HEK293 (cell line): ENCODE measurements at regions not wholly inside any gene's neighbourhood (a gene's known extent, or its start where the extent isn't known, plus 50 kb on each side); places are given as distances from the start of the nearest gene placed in this dataset.

Experiments
- CTCF ChIA-PET: fragments of 350-600 bp; formaldehyde crosslinking; extraction: SDS; loops from one replicate; lab custom pipeline; 2021; ENCODE audit warnings: antibody characterized with exemption; lab: Yijun Ruan, JAX
- POLR2A ChIA-PET: fragments of 300-600 bp; formaldehyde crosslinking; extraction: SDS; loops from one replicate; lab custom pipeline; 2020; ENCODE audit warnings: antibody characterized with exemption, inconsistent platforms; lab: Yijun Ruan, JAX
- H3K27ac ChIP-seq: fragments of 200-500 bp; sonication (Bioruptor generic); 2 replicates; pipeline ENCODE4 v1.5.1; 2014; ENCODE audit warnings: low read depth, low read length, control low read depth, inconsistent platforms; ENCODE audit errors: extremely low read depth
- H3K36me3 ChIP-seq, 2 experiments: fragments of 200-500 bp in 1 of 2; sonication (Bioruptor generic) in 1 of 2; 1 replicate in 1 of 2; 2 replicates in 1 of 2; pipeline ENCODE4 v1.5.1; 2014 to 2017; ENCODE audit warnings: inconsistent platforms in 2 of 2, low read length in 2 of 2; ENCODE audit not compliant: control insufficient read depth in 2 of 2, insufficient read depth in 1 of 2
- H3K4me1 ChIP-seq: fragments of 200-500 bp; sonication (Bioruptor generic); 2 replicates; pipeline ENCODE4 v1.5.1; 2014; ENCODE audit warnings: mild to moderate bottlenecking, low read length, inconsistent platforms; ENCODE audit not compliant: control insufficient read depth, insufficient read depth
- H3K4me3 ChIP-seq: 2 replicates; pipeline ENCODE4 v1.5.1; 2011; ENCODE audit warnings: low read depth, mild to moderate bottlenecking, control low read depth, low read length, moderate library complexity
- H3K9me3 ChIP-seq: fragments of 200-500 bp; sonication (Bioruptor generic); 2 replicates; pipeline ENCODE4 v1.5.1; 2014; ENCODE audit warnings: low read depth, low read length, inconsistent platforms; ENCODE audit not compliant: control insufficient read depth, insufficient read depth
- GLI2 ChIP-seq: fragments of 450-650 bp; formaldehyde crosslinking; IDR thresholded peaks from 2 replicates; pipeline ENCODE4; 2017; ENCODE audit warnings: missing biosample characterization, missing genetic modification characterization, low read depth, borderline replicate concordance
- HOXA7 ChIP-seq: sonication (generic); formaldehyde crosslinking; IDR thresholded peaks from 2 replicates; pipeline ENCODE4 v1.8.1; 2022; ENCODE audit warnings: missing genetic modification reagents, borderline replicate concordance
- KLF7 ChIP-seq: fragments of 450-650 bp; formaldehyde crosslinking; IDR thresholded peaks from 2 replicates; pipeline ENCODE4 v1.5.1; 2016; ENCODE audit warnings: missing biosample characterization, missing genetic modification characterization, borderline replicate concordance
- PRDM4 ChIP-seq: fragments of 450-650 bp; formaldehyde crosslinking; IDR thresholded peaks from 2 replicates; pipeline ENCODE4 v1.5.1; 2017; ENCODE audit warnings: missing biosample characterization, missing genetic modification characterization
- RBAK ChIP-seq: fragments of 450-650 bp; formaldehyde crosslinking; IDR thresholded peaks from 2 replicates; pipeline ENCODE4 v1.5.1; 2016; ENCODE audit warnings: missing biosample characterization, missing genetic modification characterization
- SCRT1 ChIP-seq: fragments of 450-650 bp; formaldehyde crosslinking; IDR thresholded peaks from 2 replicates; pipeline ENCODE4 v1.5.1; 2016; ENCODE audit warnings: missing biosample characterization, missing genetic modification characterization, borderline replicate concordance
- ZBTB7A ChIP-seq: fragments of 450-650 bp; formaldehyde crosslinking; IDR thresholded peaks from 2 replicates; pipeline ENCODE4 v1.5.1; 2016; ENCODE audit warnings: low read depth, missing biosample characterization, missing genetic modification characterization
- ZNF169 ChIP-seq: fragments of 450-650 bp; formaldehyde crosslinking; IDR thresholded peaks from 2 replicates; pipeline ENCODE4 v1.5.1; 2016; ENCODE audit warnings: missing biosample characterization, missing genetic modification characterization
- ZNF175 ChIP-seq: fragments of 450-650 bp; formaldehyde crosslinking; IDR thresholded peaks from 2 replicates; pipeline ENCODE4 v1.5.1; 2016; ENCODE audit warnings: missing biosample characterization, missing genetic modification characterization
- ZNF274 ChIP-seq, 2 experiments: fragments of 200-500 bp in 1 of 2; fragments of 450-650 bp in 1 of 2; sonication (Bioruptor generic) in 1 of 2; formaldehyde crosslinking in 1 of 2; IDR thresholded peaks; 2 replicates each; pipeline versions ENCODE4 v1.5.1 to v1.6.1; 2014 to 2016; ENCODE audit warnings: borderline replicate concordance in 1 of 2, inconsistent platforms in 1 of 2, low read length in 1 of 2, missing biosample characterization in 1 of 2, missing genetic modification characterization in 1 of 2
- ZNF311 ChIP-seq: fragments of 450-650 bp; formaldehyde crosslinking; IDR thresholded peaks from 2 replicates; pipeline ENCODE4 v1.5.1; 2017; ENCODE audit warnings: missing biosample characterization, missing genetic modification characterization, borderline replicate concordance
- ZNF350 ChIP-seq: fragments of 450-650 bp; formaldehyde crosslinking; IDR thresholded peaks from 2 replicates; pipeline ENCODE4 v1.5.0; 2017; ENCODE audit warnings: missing biosample characterization, mild to moderate bottlenecking, missing genetic modification characterization
- ZNF404 ChIP-seq: fragments of 450-650 bp; formaldehyde crosslinking; IDR thresholded peaks from 2 replicates; pipeline ENCODE4 v1.5.1; 2017; ENCODE audit warnings: missing biosample characterization, missing genetic modification characterization
- ZNF501 ChIP-seq: fragments of 450-650 bp; formaldehyde crosslinking; IDR thresholded peaks from 2 replicates; pipeline ENCODE4 v1.5.1; 2016; ENCODE audit warnings: missing biosample characterization, missing genetic modification characterization
- ZNF514 ChIP-seq: fragments of 450-650 bp; formaldehyde crosslinking; IDR thresholded peaks from 2 replicates; pipeline ENCODE4 v1.5.1; 2016; ENCODE audit warnings: missing biosample characterization, missing genetic modification characterization
- ZNF529 ChIP-seq: fragments of 450-650 bp; formaldehyde crosslinking; IDR thresholded peaks from 2 replicates; pipeline ENCODE4 v1.5.1; 2017; ENCODE audit warnings: missing genetic modification characterization, missing biosample characterization; ENCODE audit not compliant: insufficient replicate concordance
- ZNF558 ChIP-seq: fragments of 450-650 bp; formaldehyde crosslinking; IDR thresholded peaks from 2 replicates; pipeline ENCODE4 v1.5.1; 2016; ENCODE audit warnings: missing biosample characterization, missing genetic modification characterization
- ZNF621 ChIP-seq: fragments of 450-650 bp; formaldehyde crosslinking; IDR thresholded peaks from 2 replicates; pipeline ENCODE4 v1.5.1; 2017; ENCODE audit warnings: missing biosample characterization, missing genetic modification characterization
- ZNF701 ChIP-seq: fragments of 450-650 bp; formaldehyde crosslinking; IDR thresholded peaks from 2 replicates; pipeline ENCODE4 v1.5.1; 2016; ENCODE audit warnings: missing biosample characterization, missing genetic modification characterization
- ZNF785 ChIP-seq: fragments of 450-650 bp; formaldehyde crosslinking; IDR thresholded peaks from 2 replicates; pipeline ENCODE4 v1.5.1; 2016; ENCODE audit warnings: missing biosample characterization, missing genetic modification characterization
- ZNF843 ChIP-seq: fragments of 450-650 bp; formaldehyde crosslinking; IDR thresholded peaks from 2 replicates; pipeline ENCODE4 v1.5.1; 2016; ENCODE audit warnings: missing biosample characterization, missing genetic modification characterization
- ZSCAN23 ChIP-seq: fragments of 450-650 bp; formaldehyde crosslinking; IDR thresholded peaks from 2 replicates; pipeline ENCODE4 v1.5.1; 2016; ENCODE audit warnings: missing biosample characterization, missing genetic modification characterization
- TF ChIP-seq, protein P1 (sequence below): fragments of 450-650 bp; formaldehyde crosslinking; IDR thresholded peaks from 2 replicates; pipeline ENCODE4 v1.5.1; 2016; ENCODE audit warnings: missing biosample characterization, missing genetic modification characterization, low read depth
- TF ChIP-seq, protein P2 (sequence below): fragments of 450-650 bp; formaldehyde crosslinking; IDR thresholded peaks from 2 replicates; pipeline ENCODE4 v1.5.1; 2017; ENCODE audit warnings: missing biosample characterization, mild to moderate bottlenecking, missing genetic modification characterization, moderate library complexity
- TF ChIP-seq, protein P3 (sequence below): fragments of 450-650 bp; formaldehyde crosslinking; IDR thresholded peaks from 2 replicates; pipeline ENCODE4 v1.5.1; 2017; ENCODE audit warnings: missing biosample characterization, missing genetic modification characterization

DNA sequence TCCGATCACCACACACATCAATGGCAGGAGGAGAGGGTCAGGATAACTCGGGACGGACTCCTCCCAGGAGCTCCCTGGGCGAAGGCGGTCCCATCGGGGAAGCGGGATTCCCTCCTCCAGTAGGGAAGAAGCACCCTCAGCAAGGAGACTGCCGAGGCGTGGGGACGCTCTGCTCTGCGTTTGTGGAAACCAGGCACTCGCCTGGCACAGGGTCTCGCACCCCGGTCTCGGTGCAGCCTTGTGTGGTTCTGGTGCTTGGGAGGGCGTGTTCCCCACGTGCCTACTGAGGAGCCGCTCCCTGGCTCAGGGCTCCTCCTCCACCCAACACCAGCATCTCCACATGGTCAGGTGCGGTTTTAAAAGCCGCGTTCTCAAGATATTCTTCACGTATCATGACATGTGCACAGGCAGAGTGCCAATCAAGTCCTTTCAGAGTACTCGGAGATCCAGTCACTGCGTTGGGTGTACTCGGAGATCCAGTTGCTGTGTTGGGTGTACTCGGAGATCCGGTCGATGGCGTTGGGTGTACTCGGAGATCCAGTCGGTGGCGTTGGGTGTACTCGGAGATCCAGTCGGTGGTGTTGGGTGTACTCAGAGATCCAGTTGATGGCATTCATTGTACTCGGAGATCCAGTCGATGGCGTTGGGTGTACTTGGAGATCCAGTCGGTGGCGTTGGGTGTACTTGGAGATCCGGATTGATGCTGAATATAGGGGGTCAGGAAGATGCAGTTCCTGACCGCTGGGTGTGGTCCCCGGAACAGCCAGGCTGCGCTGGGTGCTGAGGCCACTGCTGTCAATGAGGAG, 117.5 kb downstream of the RTP5 start (continued):
- no peak for TF ChIP-seq ZNF274 (IDR thresholded peaks at IDR 0.05; ENCODE audit: low read length)
- no peak for TF ChIP-seq ZNF274 (tag by site-specific recombination; IDR thresholded peaks at IDR 0.05; ENCODE audit: borderline replicate concordance)
- TF ChIP-seq ZNF501 (tag by site-specific recombination), result no peak
- TF ChIP-seq SCRT1 (tag by site-specific recombination), result no peak
- TF ChIP-seq ZNF558, result no peak
- TF ChIP-seq ZNF785 (tag by site-specific recombination), result no peak
- no peak for TF ChIP-seq KLF7 (tag by site-specific recombination)
- no peak for TF ChIP-seq ZBTB7A
- TF ChIP-seq ZNF311 (tag by site-specific recombination), result no peak
- no peak for TF ChIP-seq ZNF701 (tag by site-specific recombination)

DNA sequence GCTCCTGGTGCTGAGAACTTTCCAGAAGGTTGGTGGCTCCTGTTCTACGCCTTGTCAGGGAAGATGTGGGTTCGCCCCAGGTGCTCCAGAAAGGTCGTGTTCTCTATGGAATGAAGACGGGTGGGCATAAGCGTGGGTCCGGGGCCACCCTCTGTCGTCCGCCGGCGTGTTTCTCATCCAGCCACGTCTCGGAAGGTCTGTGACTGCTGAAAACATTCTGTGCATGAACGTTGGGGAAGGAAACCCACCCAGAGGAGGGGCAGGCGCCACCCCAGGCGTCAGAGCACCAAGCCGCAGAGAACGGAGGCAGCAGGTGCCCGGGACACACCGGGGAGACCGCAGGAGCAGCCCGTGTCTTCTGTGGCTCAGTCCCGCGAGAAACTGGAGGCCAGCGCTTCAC, 118.2 kb downstream of the RTP5 start:
- no peak for TF ChIP-seq ZNF350 (tag by site-specific recombination)
- no peak for TF ChIP-seq ZNF514
- no peak for TF ChIP-seq ZNF169 (tag by site-specific recombination)
- TF ChIP-seq, protein P1, sequence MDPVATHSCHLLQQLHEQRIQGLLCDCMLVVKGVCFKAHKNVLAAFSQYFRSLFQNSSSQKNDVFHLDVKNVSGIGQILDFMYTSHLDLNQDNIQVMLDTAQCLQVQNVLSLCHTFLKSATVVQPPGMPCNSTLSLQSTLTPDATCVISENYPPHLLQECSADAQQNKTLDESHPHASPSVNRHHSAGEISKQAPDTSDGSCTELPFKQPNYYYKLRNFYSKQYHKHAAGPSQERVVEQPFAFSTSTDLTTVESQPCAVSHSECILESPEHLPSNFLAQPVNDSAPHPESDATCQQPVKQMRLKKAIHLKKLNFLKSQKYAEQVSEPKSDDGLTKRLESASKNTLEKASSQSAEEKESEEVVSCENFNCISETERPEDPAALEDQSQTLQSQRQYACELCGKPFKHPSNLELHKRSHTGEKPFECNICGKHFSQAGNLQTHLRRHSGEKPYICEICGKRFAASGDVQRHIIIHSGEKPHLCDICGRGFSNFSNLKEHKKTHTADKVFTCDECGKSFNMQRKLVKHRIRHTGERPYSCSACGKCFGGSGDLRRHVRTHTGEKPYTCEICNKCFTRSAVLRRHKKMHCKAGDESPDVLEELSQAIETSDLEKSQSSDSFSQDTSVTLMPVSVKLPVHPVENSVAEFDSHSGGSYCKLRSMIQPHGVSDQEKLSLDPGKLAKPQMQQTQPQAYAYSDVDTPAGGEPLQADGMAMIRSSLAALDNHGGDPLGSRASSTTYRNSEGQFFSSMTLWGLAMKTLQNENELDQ (tag by site-specific recombination), result no peak
- TF ChIP-seq ZNF558, result no peak
- no peak for TF ChIP-seq ZNF529
- no peak for TF ChIP-seq RBAK (tag by site-specific recombination)
- no peak for TF ChIP-seq GLI2 (tag by site-specific recombination)
- no peak for TF ChIP-seq ZNF843
- TF ChIP-seq, protein P2, sequence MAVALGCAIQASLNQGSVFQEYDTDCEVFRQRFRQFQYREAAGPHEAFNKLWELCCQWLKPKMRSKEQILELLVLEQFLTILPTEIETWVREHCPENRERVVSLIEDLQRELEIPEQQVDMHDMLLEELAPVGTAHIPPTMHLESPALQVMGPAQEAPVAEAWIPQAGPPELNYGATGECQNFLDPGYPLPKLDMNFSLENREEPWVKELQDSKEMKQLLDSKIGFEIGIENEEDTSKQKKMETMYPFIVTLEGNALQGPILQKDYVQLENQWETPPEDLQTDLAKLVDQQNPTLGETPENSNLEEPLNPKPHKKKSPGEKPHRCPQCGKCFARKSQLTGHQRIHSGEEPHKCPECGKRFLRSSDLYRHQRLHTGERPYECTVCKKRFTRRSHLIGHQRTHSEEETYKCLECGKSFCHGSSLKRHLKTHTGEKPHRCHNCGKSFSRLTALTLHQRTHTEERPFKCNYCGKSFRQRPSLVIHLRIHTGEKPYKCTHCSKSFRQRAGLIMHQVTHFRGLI, result no peak
- no peak for TF ChIP-seq ZNF175 (tag by site-specific recombination)
- TF ChIP-seq, protein P3, sequence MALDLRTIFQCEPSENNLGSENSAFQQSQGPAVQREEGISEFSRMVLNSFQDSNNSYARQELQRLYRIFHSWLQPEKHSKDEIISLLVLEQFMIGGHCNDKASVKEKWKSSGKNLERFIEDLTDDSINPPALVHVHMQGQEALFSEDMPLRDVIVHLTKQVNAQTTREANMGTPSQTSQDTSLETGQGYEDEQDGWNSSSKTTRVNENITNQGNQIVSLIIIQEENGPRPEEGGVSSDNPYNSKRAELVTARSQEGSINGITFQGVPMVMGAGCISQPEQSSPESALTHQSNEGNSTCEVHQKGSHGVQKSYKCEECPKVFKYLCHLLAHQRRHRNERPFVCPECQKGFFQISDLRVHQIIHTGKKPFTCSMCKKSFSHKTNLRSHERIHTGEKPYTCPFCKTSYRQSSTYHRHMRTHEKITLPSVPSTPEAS, result no peak
- TF ChIP-seq ZNF404 (tag by site-specific recombination), result no peak
- TF ChIP-seq ZSCAN23 (tag by site-specific recombination), result no peak
- no peak for TF ChIP-seq ZNF621 (tag by site-specific recombination)
- no peak for TF ChIP-seq HOXA7 (CRISPR knock-in tag)
- TF ChIP-seq PRDM4 (tag by site-specific recombination), result no peak
- TF ChIP-seq, all 188 proteins: peak for 0
- Histone ChIP-seq H3K4me1 (no peaks in the 10 kb centered on the region), H3K27ac (no peak overlapping the region), H3K4me3 (no peak overlapping the region), H3K9me3 (no peaks in the 10 kb centered on the region), H3K36me3 (no peaks in the 10 kb centered on the region)
- CTCF ChIA-PET, result no interaction called here
- POLR2A ChIA-PET, result no interaction called here
